DOHH2 (cell line): ENCODE measurements at regions not wholly inside any gene's neighbourhood (a gene's known extent, or its start where the extent isn't known, plus 50 kb on each side); places are given as distances from the start of the nearest gene placed in this dataset.

Source experiments
- CTCF ChIP-seq: fragments of 200-600 bp; sonication (generic); IDR thresholded peaks from one replicate; pipeline ENCODE4 v1.5.1; 2014; ENCODE audit warnings: antibody characterized with exemption, mild to moderate bottlenecking, low read depth, low read length; ENCODE audit not compliant: poor library complexity, severe bottlenecking
- EZH2phosphoT487 ChIP-seq: fragments of 200-600 bp; sonication (generic); IDR thresholded peaks from 2 replicates; pipeline ENCODE4 v1.6.1; 2017; ENCODE audit warnings: borderline replicate concordance, mild to moderate bottlenecking, antibody characterized with exemption, low read length, moderate library complexity, mixed read lengths

- TF ChIP-seq CTCF (no peak), EZH2phosphoT487 (no peak)
These were observed 58.5 kb upstream of the TMEM18 start for GRCh38 chr2:735670-736218.
